Testis (tissue), 2 donors: ENCODE measurements at regions not wholly inside any gene's neighbourhood (a gene's known extent, or its start where the extent isn't known, plus 50 kb on each side); places are given as distances from the start of the nearest gene placed in this dataset.

Source experiments
- CTCF ChIP-seq, 3 experiments: fragments of 450-650 bp in 2 of 3; fragments of 200-600 bp in 1 of 3; sonication (generic) in 1 of 3; IDR thresholded peaks; one replicate each; pipeline ENCODE4 v1.5.1; 2016 to 2019; ENCODE audit warnings: antibody characterized with exemption in 3 of 3, mild to moderate bottlenecking in 2 of 3, moderate library complexity in 1 of 3
- POLR2A ChIP-seq: fragments of 450-650 bp; IDR thresholded peaks from one replicate; pipeline ENCODE4 v1.6.1; 2017; ENCODE audit warnings: antibody characterized with exemption, mild to moderate bottlenecking, moderate library complexity

GRCh38 chr6:28765978-28766351, 157.8 kb downstream of the TRIM27 start:
- TF ChIP-seq CTCF (IDR thresholded peaks at IDR 0.05) (no peak), POLR2A (no peak)
